ENCODE measurements at regions not wholly inside any gene's neighbourhood (a gene's known extent, or its start where the extent isn't known, plus 50 kb on each side); places are given as distances from the start of the nearest gene placed in this dataset.

GRCh38 chr2:82525744-82526143 is 1933.3 kb downstream of the SUCLG1 start:
- TF ChIP-seq REST (IDR thresholded peaks at IDR 0.05; ENCODE audit: low read depth), result no peak
- no peak for TF ChIP-seq ZBTB7A (IDR thresholded peaks at IDR 0.05; ENCODE audit: low read depth)
- TF ChIP-seq FOXM1 (IDR thresholded peaks at IDR 0.05; ENCODE audit: borderline replicate concordance, low read depth), result no peak
- TF ChIP-seq YY1 (IDR thresholded peaks at IDR 0.05; ENCODE audit: low read depth), result no peak
- no peak for TF ChIP-seq CEBPB (IDR thresholded peaks at IDR 0.05)
- TF ChIP-seq TEAD4 (IDR thresholded peaks at IDR 0.05), result no peak
- TF ChIP-seq RAD21 (IDR thresholded peaks at IDR 0.05; ENCODE audit: low read depth), result no peak
- no peak for TF ChIP-seq TAF1 (IDR thresholded peaks at IDR 0.05; ENCODE audit: low read depth)
- no peak for TF ChIP-seq MAX (IDR thresholded peaks at IDR 0.05)
- TF ChIP-seq NFIC (IDR thresholded peaks at IDR 0.05), result no peak
- no peak for TF ChIP-seq EGR1 (IDR thresholded peaks at IDR 0.05)
